Body of pancreas (tissue), 4 donors: ENCODE measurements at regions not wholly inside any gene's neighbourhood (a gene's known extent, or its start where the extent isn't known, plus 50 kb on each side); places are given as distances from the start of the nearest gene placed in this dataset.

Experiments
- ATAC-seq: fragments of 150-250 bp; one replicate; pipeline ENCODE4 v1.9.1; 2016
- DNase-seq, 4 donors: peaks; one replicate each; pipeline ENCODE4 v3.0.0-alpha.2; 2019
- H3K27ac ChIP-seq, 4 donors: fragments of 200-600 bp; sonication (generic); 1 replicate in 3 of 4; 2 replicates in 1 of 4; pipeline versions ENCODE4 v1.5.1 to v1.6.1; 2016 to 2019; ENCODE audit warnings: mild to moderate bottlenecking in 1 of 4, mixed read lengths in 1 of 4, moderate library complexity in 1 of 4
- H3K27me3 ChIP-seq, 2 donors: fragments of 200-600 bp; sonication (generic); one replicate each; pipeline ENCODE4 v1.6.0; 2016; ENCODE audit warnings: mild to moderate bottlenecking in 1 of 2
- H3K36me3 ChIP-seq, 2 donors: fragments of 200-600 bp; sonication (generic); replicated peaks in 1 of 2; 2 replicates each; pipeline ENCODE4 v1.5.1; 2016; ENCODE audit warnings: low read depth in 2 of 2; ENCODE audit not compliant: insufficient read depth in 1 of 2
- H3K4me1 ChIP-seq: fragments of 200-600 bp; sonication (generic); one replicate; pipeline ENCODE4 v1.6.0; 2016
- H3K4me3 ChIP-seq, 2 donors: fragments of 200-600 bp; sonication (generic); 1 replicate in 1 of 2; 2 replicates in 1 of 2; pipeline ENCODE4 v1.5.1; 2016 to 2019
- H3K9me3 ChIP-seq, 3 donors: fragments of 200-600 bp; sonication (generic); 1 replicate in 2 of 3; 2 replicates in 1 of 3; pipeline ENCODE4 v1.5.1; 2016
- CTCF ChIP-seq, 7 experiments: fragments of 450-650 bp in 4 of 7; fragments of 200-600 bp in 3 of 7; sonication (generic) in 3 of 7; IDR thresholded peaks; one replicate each; pipeline ENCODE4 v1.5.1; 2016 to 2019; ENCODE audit warnings: antibody characterized with exemption in 7 of 7
- POLR2A ChIP-seq, 3 donors: fragments of 450-650 bp; IDR thresholded peaks; one replicate each; pipeline ENCODE4 v1.6.1; 2016; ENCODE audit warnings: antibody characterized with exemption in 3 of 3, mild to moderate bottlenecking in 2 of 3
- WGBS, 2 donors: methylation state at CpG; one replicate each; pipeline ENCODE4 v1.1.5; 2017; 5-methylcytosine and 5-hydroxymethylcytosine counted together
- intact Hi-C: fragments of 100-400 bp; cut with DNase I; formaldehyde crosslinking; loops from one replicate; pipeline ENCODE4 v1.15.1; 2023

GRCh38 chr5:96067251-96067650 lies 105.6 kb upstream of the ELL2 start:
- TF ChIP-seq CTCF (IDR thresholded peaks at IDR 0.05) = no peak
- TF ChIP-seq POLR2A (IDR thresholded peaks at IDR 0.05) = no peak
- H3K4me3 ChIP-seq = no peak overlapping the region
- WGBS, 2 donors = 88 to 100% methylated on average over 1 of the region's 1 CpG
- no peaks in the 10 kb centered on the region for H3K9me3 ChIP-seq
- DNase-seq = no peak
- no peaks in the 10 kb centered on the region for H3K27me3 ChIP-seq
- intact Hi-C loops = no loop called here
- H3K27ac ChIP-seq = no peak overlapping the region
- no peak for ATAC-seq
- no peaks in the 10 kb centered on the region for H3K36me3 ChIP-seq
- no peaks in the 10 kb centered on the region for H3K4me1 ChIP-seq

GRCh38 chr5:96066386-96066719 lies 104.7 kb upstream of the ELL2 start:
- no peak for TF ChIP-seq CTCF (IDR thresholded peaks at IDR 0.05)
- no peak for TF ChIP-seq POLR2A (IDR thresholded peaks at IDR 0.05)
- H3K27ac ChIP-seq = no peak overlapping the region
- no peaks in the 10 kb centered on the region for H3K27me3 ChIP-seq
- no peak overlapping the region for H3K4me3 ChIP-seq
- no peak for DNase-seq
- no peaks in the 10 kb centered on the region for H3K36me3 ChIP-seq
- H3K4me1 ChIP-seq = no peaks in the 10 kb centered on the region
- no peak for ATAC-seq
- H3K9me3 ChIP-seq = no peaks in the 10 kb centered on the region
- intact Hi-C loops = no loop called here
- 62 to 63% methylated on average over 1 of the region's 1 CpG for WGBS, 2 donors

GRCh38 chr5:96065685-96066385 lies 104.2 kb upstream of the ELL2 start:
- Histone ChIP-seq H3K4me1 (no peaks in the 10 kb centered on the region), H3K27me3 (no peaks in the 10 kb centered on the region), H3K9me3 (no peaks in the 10 kb centered on the region), H3K4me3 (no peak overlapping the region), H3K27ac (no peak overlapping the region), H3K36me3 (no peaks in the 10 kb centered on the region)
- ATAC-seq (no peak), DNase-seq (no peak)
- intact Hi-C loops = no loop called here
- TF ChIP-seq CTCF (IDR thresholded peaks at IDR 0.05) (no peak), POLR2A (IDR thresholded peaks at IDR 0.05) (no peak)

GRCh38 chr5:96064877-96065276 lies 103.2 kb upstream of the ELL2 start:
- intact Hi-C loops = no loop called here
- no peak overlapping the region for H3K4me3 ChIP-seq
- no peaks in the 10 kb centered on the region for H3K9me3 ChIP-seq
- no peaks in the 10 kb centered on the region for H3K36me3 ChIP-seq
- no peak for ATAC-seq
- no peak for DNase-seq
- no peak for TF ChIP-seq CTCF (IDR thresholded peaks at IDR 0.05)
- no peak for TF ChIP-seq POLR2A (IDR thresholded peaks at IDR 0.05)
- no peak overlapping the region for H3K27ac ChIP-seq
- 82 to 97% methylated on average over 2 of the region's 2 CpGs for WGBS, 2 donors
- H3K27me3 ChIP-seq = no peaks in the 10 kb centered on the region
- H3K4me1 ChIP-seq = no peaks in the 10 kb centered on the region

- Histone ChIP-seq H3K9me3 (no peaks in the 10 kb centered on the region), H3K27ac (no peak overlapping the region), H3K4me1 (no peaks in the 10 kb centered on the region), H3K27me3 (no peaks in the 10 kb centered on the region), H3K4me3 (no peak overlapping the region), H3K36me3 (no peaks in the 10 kb centered on the region)
- WGBS, 2 donors = 93 to 94% methylated on average over 1 of the region's 1 CpG
- ATAC-seq (no peak), DNase-seq (no peak)
- intact Hi-C loops = no loop called here
- TF ChIP-seq POLR2A (IDR thresholded peaks at IDR 0.05) = no peak
- TF ChIP-seq CTCF (IDR thresholded peaks at IDR 0.05) = no peak
Observed at GRCh38 chr5:96062836-96063235, 101.2 kb upstream of the ELL2 start.
